GM12873 (cell line): ENCODE measurements at regions not wholly inside any gene's neighbourhood (a gene's known extent, or its start where the extent isn't known, plus 50 kb on each side); places are given as distances from the start of the nearest gene placed in this dataset.

Source experiments
- TF ChIP-seq, protein P1 (sequence below): IDR thresholded peaks from 2 replicates; pipeline ENCODE4 v1.5.1; 2012; ENCODE audit warnings: low read depth, mild to moderate bottlenecking, moderate library complexity, low read length, control low read depth; ENCODE audit not compliant: insufficient read depth; ENCODE audit errors: missing control alignments

DNA sequence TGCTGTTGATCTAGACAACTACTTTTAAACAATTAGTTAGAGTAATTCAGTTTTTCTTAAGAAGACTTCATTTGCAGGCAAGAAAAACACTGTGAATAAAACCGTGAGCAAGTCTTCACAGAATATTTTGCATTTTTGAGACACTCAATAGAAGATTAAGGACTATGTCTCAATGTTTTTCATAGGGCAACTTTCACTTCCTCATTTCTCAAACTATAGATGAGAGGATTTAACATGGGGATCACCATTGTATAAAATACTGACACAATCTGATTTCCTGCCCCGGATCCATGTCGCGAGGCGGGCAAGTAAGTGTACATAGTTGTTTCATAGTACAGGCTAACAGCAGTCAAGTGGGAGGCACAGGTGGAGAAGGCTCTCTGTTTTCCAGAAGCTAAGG, 108.8 kb upstream of the IGSF1 start:
- TF ChIP-seq, protein P1, sequence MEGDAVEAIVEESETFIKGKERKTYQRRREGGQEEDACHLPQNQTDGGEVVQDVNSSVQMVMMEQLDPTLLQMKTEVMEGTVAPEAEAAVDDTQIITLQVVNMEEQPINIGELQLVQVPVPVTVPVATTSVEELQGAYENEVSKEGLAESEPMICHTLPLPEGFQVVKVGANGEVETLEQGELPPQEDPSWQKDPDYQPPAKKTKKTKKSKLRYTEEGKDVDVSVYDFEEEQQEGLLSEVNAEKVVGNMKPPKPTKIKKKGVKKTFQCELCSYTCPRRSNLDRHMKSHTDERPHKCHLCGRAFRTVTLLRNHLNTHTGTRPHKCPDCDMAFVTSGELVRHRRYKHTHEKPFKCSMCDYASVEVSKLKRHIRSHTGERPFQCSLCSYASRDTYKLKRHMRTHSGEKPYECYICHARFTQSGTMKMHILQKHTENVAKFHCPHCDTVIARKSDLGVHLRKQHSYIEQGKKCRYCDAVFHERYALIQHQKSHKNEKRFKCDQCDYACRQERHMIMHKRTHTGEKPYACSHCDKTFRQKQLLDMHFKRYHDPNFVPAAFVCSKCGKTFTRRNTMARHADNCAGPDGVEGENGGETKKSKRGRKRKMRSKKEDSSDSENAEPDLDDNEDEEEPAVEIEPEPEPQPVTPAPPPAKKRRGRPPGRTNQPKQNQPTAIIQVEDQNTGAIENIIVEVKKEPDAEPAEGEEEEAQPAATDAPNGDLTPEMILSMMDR, result no peak

DNA sequence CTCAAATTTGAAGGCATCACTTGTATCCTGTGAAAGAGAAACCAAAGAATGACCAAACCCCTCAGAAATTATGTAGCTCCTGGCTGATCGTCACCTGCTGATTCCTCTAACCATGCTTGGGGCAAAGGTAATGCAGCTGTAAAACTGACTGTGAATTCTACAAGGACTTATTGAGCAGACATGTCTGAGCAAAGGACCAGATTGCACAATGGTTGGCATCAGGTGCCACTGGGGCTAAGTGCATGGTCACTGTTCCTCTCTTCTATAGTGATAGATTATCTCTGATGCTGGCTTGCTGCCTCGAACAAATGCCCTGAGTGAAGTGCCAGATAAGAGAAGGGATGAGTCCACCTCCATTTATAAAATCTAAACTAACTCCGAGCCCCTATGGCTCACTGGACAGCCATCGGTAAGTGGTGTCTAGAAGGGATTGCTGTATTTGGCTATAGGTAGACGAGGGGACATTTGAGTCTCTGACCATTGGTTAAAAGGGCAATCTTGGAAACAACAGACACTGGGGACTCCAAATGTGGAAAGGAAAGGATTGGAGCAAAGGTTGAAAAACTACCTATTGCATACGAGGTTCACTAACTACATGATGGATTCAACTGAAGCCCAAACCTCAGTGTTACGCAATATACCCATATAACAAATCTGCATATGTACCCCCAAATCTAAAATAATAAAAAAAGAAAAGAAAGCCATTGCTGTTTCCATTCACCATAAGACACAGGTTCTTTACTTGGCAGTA, 110.7 kb upstream of the IGSF1 start:
- TF ChIP-seq, protein P1, result no peak

DNA sequence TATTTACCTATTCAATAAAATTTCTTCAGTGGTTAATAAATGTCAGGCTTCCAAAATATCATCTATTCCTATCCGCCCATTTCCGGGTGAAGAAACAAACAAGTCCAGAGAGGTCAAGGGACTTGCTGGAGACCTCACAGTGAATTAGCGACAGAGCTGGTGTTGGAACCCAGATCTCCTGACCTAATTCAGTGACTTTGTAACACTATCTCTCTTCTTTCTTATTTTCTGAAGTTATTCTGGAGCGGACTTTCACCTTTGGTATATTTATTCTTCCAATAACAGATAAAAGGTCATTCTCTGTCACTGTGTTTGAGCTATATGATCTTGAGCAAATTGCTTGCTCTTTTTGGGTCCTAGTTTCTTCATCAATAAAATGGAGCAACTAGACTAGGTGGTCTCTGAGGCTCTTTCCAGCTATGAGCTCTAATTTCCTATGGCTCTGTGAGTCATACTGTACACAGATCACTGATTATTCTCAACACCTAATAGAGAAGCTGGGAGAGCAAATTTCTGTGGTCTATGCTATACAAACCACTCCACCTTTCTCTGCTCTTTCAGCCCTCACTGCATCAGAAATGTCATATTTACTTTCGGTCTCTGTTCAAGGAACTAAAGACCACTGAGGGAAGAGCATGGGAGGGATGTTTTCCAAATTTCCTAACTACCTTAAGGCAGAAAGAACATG, 113.2 kb upstream of the IGSF1 start:
- TF ChIP-seq, protein P1, result no peak

DNA sequence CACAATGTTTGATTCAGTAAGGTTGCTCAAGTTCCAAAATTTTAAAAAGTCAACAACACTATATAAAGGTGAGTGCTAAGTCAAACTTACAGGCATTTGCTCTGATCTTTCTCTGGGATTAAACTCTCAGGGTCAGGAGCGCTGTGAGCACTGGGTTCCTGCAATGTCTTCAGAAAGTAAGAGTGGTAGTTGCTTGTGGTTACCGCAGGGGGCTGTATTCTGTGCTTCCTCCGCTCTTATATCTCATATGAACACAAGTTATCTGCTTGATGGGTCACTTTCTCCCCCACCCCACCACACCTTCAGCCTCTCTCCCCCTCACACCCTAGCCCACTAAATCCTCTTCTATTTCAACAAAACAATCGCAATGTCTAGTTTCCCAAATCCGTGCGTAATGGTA, 116.4 kb upstream of the IGSF1 start:
- TF ChIP-seq, protein P1, result peak; percentile 41

DNA sequence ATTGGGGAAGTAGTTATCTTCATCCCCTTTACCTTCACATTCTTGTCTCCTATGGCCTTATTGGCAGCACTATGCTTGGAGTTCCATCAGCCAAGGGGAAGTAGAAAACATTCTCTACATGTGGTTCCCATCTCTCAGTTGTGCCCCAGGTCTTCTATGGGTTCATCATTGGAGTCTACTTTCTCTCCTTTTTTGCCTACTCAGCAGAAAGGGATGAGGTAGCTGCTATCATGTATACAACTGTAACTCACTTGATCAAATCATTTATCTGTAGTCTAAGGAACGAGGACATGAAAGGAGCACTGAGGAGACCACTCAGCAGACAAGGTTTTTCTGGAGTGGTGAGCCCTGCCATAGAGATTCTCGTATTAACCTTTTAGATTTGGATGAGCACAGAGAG, 119.0 kb upstream of the OR13H1 start:
- TF ChIP-seq, protein P1, result no peak

DNA sequence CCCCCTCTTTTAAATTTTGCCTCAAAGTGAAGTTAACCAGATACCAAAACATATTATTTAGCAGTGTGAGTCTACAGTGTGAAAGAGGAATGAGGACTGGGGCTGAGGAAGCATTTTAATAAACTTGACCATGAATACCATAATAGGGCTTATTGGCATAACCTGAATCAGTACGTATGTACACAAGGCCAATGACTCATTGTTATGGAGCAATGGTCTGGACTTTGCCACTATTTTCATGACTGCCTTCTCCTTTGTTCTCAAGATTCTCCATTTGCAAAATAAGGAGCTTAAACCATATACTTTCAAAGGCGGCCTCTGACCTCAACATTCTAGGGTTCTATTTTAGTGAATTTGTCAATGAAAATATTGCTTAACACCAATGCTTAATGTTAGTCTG, 102.8 kb upstream of the OR13H1 start:
- TF ChIP-seq, protein P1, result no peak

DNA sequence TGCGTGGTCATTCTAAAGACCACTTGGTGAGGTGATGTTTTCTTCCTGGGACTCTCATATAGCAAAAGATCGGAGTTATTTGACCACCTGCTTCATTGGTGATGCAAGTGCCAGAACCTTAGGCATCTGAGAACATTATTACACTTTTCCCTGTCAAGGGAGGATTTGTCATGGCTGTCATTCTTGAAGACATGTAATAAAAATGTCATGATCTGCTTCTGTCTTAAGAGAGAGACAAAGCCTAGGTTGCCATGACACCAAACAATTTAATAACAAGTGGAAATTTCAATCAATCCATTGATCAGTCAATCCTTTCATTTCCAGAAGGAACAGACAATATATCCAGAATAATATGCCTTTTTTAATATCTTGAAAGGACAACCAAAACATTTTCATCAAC, 97.9 kb upstream of the OR13H1 start:
- TF ChIP-seq, protein P1, result no peak
